Astrocyte of the spinal cord (primary cell): ENCODE measurements at regions not wholly inside any gene's neighbourhood (a gene's known extent, or its start where the extent isn't known, plus 50 kb on each side); places are given as distances from the start of the nearest gene placed in this dataset.

ENCODE experiments used
- DNase-seq: peaks from one replicate; pipeline ENCODE4 v3.0.0; 2011; ENCODE audit warnings: low read depth, low spot score
- H3K4me3 ChIP-seq: 2 replicates; pipeline ENCODE4 v1.5.1; 2011; ENCODE audit warnings: low read depth, mild to moderate bottlenecking, low read length, moderate library complexity
- in situ Hi-C: cut with HindIII; loops from 2 replicates; pipeline ENCODE4 v1.10.0; 2017; ENCODE audit warnings: low sequenced_read_pairs
- TF ChIP-seq, protein P1 (sequence below): IDR thresholded peaks from 2 replicates; pipeline ENCODE4 v1.5.1; 2012; ENCODE audit warnings: low read depth, mild to moderate bottlenecking, low read length, inconsistent platforms

DNA sequence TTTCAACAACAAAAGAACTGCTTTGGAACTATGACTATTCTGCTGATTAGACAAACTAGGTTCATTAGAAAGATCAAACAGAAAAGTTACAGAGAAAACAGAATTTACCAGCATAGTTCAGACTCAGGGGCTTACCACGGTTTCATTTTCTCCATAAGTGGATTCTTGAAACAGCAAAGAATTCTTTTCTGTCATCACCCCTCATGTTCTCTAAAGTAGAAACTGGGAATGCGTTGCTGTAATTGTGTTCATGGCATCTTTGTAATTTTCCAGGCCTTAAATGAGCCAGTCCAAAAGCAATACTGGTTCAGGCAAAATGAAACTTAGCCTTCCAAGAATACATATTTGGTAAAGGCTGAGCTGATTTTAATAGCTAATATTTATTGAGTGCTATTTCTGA is 287.8 kb downstream of the CHL1 start:
- TF ChIP-seq, protein P1, sequence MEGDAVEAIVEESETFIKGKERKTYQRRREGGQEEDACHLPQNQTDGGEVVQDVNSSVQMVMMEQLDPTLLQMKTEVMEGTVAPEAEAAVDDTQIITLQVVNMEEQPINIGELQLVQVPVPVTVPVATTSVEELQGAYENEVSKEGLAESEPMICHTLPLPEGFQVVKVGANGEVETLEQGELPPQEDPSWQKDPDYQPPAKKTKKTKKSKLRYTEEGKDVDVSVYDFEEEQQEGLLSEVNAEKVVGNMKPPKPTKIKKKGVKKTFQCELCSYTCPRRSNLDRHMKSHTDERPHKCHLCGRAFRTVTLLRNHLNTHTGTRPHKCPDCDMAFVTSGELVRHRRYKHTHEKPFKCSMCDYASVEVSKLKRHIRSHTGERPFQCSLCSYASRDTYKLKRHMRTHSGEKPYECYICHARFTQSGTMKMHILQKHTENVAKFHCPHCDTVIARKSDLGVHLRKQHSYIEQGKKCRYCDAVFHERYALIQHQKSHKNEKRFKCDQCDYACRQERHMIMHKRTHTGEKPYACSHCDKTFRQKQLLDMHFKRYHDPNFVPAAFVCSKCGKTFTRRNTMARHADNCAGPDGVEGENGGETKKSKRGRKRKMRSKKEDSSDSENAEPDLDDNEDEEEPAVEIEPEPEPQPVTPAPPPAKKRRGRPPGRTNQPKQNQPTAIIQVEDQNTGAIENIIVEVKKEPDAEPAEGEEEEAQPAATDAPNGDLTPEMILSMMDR: no peak
- no peak overlapping the region for H3K4me3 ChIP-seq
- no peak for DNase-seq
- in situ Hi-C loops: no loop called here

DNA sequence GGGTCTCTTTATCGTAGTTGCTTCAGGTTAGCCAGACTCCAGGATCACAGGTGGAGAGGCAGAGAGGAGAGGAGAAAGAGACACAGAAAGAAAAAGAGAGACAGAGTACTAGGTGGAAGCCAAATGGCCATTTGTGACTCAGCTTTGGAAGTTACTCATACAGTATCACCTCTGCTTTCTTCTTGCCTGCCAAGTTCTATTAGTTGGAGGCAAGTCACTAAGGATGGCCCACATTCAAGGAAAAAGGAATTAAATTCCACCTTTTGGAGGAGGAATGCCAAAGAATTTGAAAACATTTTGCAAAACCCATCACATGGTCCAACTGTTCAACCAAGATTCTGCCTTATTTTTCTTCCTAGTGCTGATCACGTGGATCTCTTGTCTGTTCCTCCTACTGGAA is 291.1 kb downstream of the CHL1 start:
- no peak for DNase-seq
- TF ChIP-seq, protein P1: no peak
- no peak overlapping the region for H3K4me3 ChIP-seq
- in situ Hi-C loops: no loop called here

DNA sequence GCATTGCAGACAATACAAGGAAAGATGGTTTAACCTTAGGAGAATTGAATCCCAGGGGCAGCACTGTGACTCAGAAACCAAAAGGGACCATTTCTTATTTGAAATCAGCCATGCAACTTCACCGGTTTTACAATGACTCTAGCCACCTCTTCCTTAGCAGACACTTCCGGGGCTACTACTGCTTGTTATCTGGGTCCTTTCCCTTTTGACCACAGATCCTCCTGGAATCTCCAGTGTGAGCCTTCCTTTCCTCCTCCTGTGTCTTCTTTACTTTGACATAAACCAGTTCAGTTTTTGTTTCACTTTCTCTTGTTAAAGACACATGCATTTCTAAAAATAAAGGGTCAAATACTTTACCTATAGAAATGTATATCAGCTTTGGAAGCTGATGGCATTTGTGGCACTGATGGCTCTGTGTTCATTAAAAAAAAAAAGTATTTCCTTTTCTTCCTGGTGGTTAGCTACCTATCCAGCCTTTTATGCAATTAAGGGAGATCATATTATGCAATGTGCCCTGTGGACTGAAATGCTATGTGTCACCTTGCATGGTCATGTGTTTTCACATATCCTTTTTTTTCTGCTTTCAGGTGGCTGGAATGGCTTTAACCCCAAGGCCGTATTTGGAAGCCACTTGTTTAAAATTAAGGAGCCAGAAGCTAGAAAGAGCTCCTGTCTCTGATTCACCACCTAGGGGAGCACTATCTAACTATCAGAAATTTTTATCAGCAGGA is 296.2 kb downstream of the CHL1 start:
- no peak overlapping the region for H3K4me3 ChIP-seq
- TF ChIP-seq, protein P1: no peak
- in situ Hi-C loops: no loop called here
- DNase-seq: no peak

DNA sequence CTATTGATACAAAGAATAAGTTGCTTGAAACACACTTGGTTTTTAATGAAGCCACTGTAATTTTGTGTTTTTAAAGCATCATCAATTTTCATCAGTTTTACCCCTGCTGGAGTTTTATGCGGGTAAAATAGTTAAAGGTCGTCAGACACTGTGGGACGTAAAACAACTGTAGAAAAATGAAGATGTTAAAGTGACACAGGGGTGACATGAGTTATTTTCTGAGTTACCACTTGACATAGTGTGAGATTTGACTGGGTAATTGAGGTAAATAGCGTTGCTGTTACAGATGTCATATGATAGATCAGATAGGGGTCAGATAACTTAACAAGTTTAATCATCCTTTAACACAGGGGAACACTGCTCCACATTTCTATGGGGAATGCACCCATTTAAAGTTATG is 297.6 kb downstream of the CHL1 start:
- DNase-seq: no peak
- H3K4me3 ChIP-seq: no peak overlapping the region
- TF ChIP-seq, protein P1: no peak
- in situ Hi-C loops: no loop called here

DNA sequence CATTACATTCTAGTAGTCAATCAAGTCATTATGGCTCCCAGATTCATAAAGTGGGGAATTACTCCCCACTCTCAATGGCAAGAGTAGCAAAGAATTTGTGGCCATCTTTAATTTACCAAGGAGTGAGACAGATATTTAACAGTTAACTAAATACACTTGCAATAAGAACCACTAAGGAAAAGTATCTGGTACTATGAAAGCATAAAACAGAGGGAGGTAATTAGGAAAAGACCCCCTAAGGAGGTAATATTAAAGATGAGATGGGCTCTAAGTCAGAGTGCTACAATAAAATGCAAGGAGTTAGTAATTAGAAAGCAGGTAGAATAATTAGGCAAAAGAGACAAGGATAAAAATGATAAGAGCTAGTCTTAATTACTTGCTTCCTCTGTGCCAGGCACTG is 301.9 kb downstream of the CHL1 start:
- TF ChIP-seq, protein P1: no peak
- no peak overlapping the region for H3K4me3 ChIP-seq
- in situ Hi-C loops: no loop called here
- no peak for DNase-seq

DNA sequence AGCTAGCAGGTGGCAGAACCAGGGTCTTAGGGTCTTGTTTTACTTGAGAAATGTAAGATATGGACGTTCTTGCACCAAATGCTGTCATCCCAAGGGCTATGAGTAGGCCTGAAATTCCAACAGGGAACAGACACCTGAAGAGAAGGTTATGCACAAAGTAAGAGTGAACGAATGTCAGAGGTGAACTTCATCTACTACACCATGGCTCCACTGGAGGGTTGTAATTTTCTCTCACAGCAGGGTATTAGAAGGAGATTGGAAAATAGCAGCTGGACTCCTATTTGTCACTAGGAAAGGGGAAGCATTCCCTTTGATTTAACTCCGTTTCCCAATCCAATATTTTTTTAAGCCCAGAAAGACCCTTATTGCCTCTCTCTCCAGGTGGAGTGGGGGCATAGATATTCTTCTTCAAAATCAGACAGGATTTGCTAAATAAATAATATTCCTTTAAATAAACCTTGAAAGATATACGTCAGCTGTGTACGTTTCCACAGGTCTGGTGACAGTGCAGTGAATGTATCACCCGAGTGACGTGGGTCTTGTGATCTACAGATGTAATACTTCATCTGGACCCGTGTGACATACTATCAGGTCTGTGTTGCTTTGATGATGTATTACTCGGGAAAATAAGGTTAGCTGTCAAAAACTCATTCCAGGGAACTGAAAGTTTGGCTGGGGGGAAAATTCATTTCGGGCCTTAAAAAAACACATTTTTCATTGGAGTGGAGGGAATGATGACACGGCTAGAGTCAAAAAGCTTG is 302.6 kb downstream of the CHL1 start:
- no peak for DNase-seq
- TF ChIP-seq, protein P1: no peak
- no peak overlapping the region for H3K4me3 ChIP-seq
- in situ Hi-C loops: no loop called here
